H1 (cell line): ENCODE measurements at regions not wholly inside any gene's neighbourhood (a gene's known extent, or its start where the extent isn't known, plus 50 kb on each side); places are given as distances from the start of the nearest gene placed in this dataset.

Experiments used
- EP300 ChIP-seq, 2 experiments: IDR thresholded peaks; 1 replicate in 1 of 2; 2 replicates in 1 of 2; pipeline ENCODE4 v1.6.1; 2011 to 2012; ENCODE audit warnings: low read depth in 2 of 2, low read length in 2 of 2, mild to moderate bottlenecking in 2 of 2, borderline replicate concordance in 1 of 2, inconsistent platforms in 1 of 2, moderate library complexity in 1 of 2
- FOSL1 ChIP-seq: IDR thresholded peaks from 2 replicates; pipeline ENCODE4 v1.6.1; 2011; ENCODE audit warnings: mild to moderate bottlenecking, low read depth, low read length, moderate library complexity; ENCODE audit not compliant: insufficient read depth
- KDM4A ChIP-seq: IDR thresholded peaks from one replicate; pipeline ENCODE4 v1.7.1; 2012; ENCODE audit warnings: low read depth, mild to moderate bottlenecking, moderate library complexity, low read length, inconsistent platforms; ENCODE audit not compliant: severe bottlenecking
- POLR2A ChIP-seq, 2 experiments: IDR thresholded peaks; 1 replicate in 1 of 2; 2 replicates in 1 of 2; pipeline ENCODE4 v1.6.1; 2011; ENCODE audit warnings: low read depth in 2 of 2, low read length in 2 of 2, mild to moderate bottlenecking in 2 of 2; ENCODE audit errors: control extremely low read depth in 1 of 2
- SUZ12 ChIP-seq: fragments of 200-600 bp; sonication (generic); IDR thresholded peaks from 2 replicates; pipeline ENCODE4 v1.6.1; 2012; ENCODE audit warnings: mild to moderate bottlenecking, inconsistent platforms, low read length, moderate library complexity, mixed read lengths

DNA sequence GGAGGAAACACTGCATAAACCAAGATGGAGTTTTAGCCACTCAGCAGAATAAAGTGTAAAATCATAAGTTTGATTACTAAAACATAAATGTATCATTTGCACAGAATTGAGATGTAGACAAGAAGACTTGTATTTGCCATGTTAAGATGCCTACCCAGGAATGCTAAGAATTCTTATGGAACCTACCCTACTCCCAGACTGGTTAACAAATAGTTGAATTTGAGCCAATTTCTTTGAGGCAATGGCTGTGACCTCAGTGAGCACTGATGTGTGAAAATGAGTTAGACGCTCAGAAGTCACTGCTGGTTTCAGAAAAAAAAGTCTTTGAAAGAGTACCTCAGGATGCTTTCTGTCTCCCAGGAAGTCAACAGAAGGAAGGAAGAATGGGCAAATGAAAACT lies 95.6 kb downstream of the ESM1 start (continued):
- TF ChIP-seq SUZ12 (no peak), FOSL1 (no peak), KDM4A (no peak), POLR2A (IDR thresholded peaks at IDR 0.05; ENCODE audit: control extremely low read depth in 1 of 2, low read depth in 2 of 2, low read length in 2 of 2) (no peak), EP300 (IDR thresholded peaks at IDR 0.05; ENCODE audit: borderline replicate concordance in 1 of 2, low read depth in 2 of 2, low read length in 2 of 2) (no peak)
